Ovary (tissue), 7 donors: ENCODE measurements at regions not wholly inside any gene's neighbourhood (a gene's known extent, or its start where the extent isn't known, plus 50 kb on each side); places are given as distances from the start of the nearest gene placed in this dataset.

Source experiments
- DNase-seq, 5 donors: peaks; one replicate each; pipeline ENCODE4 v3.0.0-alpha.2; 2019 to 2020
- H3K27ac ChIP-seq, 2 donors: fragments of 200-600 bp; one replicate each; pipeline versions ENCODE4 v1.5.1 to v1.8.0; 2019 to 2022
- H3K27me3 ChIP-seq: fragments of 200-600 bp; one replicate; pipeline ENCODE4 v1.8.0; 2022
- H3K36me3 ChIP-seq: fragments of 200-600 bp; sonication (generic); one replicate; pipeline ENCODE4 v1.5.1; 2019
- H3K4me1 ChIP-seq: one replicate; pipeline ENCODE4 v1.8.1; 2013; ENCODE audit warnings: mild to moderate bottlenecking, moderate library complexity; ENCODE audit not compliant: insufficient read depth
- H3K4me3 ChIP-seq: fragments of 200-600 bp; sonication (generic); one replicate; pipeline ENCODE4 v1.5.1; 2017
- H3K9me3 ChIP-seq, 2 donors: fragments of 200-600 bp in 1 of 2; sonication (generic) in 1 of 2; one replicate each; pipeline versions ENCODE4 v1.5.1 to v1.8.1; 2013 to 2019; ENCODE audit warnings: mild to moderate bottlenecking in 1 of 2, moderate library complexity in 1 of 2
- EP300 ChIP-seq: sonication (generic); formaldehyde crosslinking; IDR thresholded peaks from one replicate; pipeline ENCODE4 v1.6.1; 2017; ENCODE audit warnings: antibody characterized with exemption
- POLR2A ChIP-seq: fragments of 450-650 bp; IDR thresholded peaks from one replicate; pipeline ENCODE4 v1.6.1; 2017; ENCODE audit warnings: antibody characterized with exemption, mild to moderate bottlenecking, moderate library complexity
- WGBS, 3 donors: extraction: QIAGEN DNeasy Blood & Tissue Kit in 1 of 3; methylation state at CpG; one replicate each; pipeline versions ENCODE4 v1.1.5 to v1.1.7; 2013 to 2017; 5-methylcytosine and 5-hydroxymethylcytosine counted together
- intact Hi-C, 4 donors: fragments of 100-400 bp; cut with DNase I; formaldehyde crosslinking; loops; one replicate each; pipeline versions ENCODE4 v1.11.0 to v1.15.1; 2022 to 2023
- TF ChIP-seq, protein P1 (sequence below), 3 donors: fragments of 450-650 bp in 2 of 3; fragments of 200-600 bp in 1 of 3; IDR thresholded peaks; one replicate each; pipeline versions ENCODE4 v1.5.1 to v1.8.0; 2016 to 2022; ENCODE audit warnings: antibody characterized with exemption in 3 of 3, mild to moderate bottlenecking in 1 of 3
- donor health status: DM: no; HTN: no; CAD: no; lungs with moderate emphysema.
- donor health status: DM: no; HTN: no; CAD: no.
- donor health status: Bipolar disorder and iron deficiency.
- donor health status: DM: no; HTN: no; CAD: no.
- donor health status: DM: yes; HTN: yes; CAD: no.

DNA sequence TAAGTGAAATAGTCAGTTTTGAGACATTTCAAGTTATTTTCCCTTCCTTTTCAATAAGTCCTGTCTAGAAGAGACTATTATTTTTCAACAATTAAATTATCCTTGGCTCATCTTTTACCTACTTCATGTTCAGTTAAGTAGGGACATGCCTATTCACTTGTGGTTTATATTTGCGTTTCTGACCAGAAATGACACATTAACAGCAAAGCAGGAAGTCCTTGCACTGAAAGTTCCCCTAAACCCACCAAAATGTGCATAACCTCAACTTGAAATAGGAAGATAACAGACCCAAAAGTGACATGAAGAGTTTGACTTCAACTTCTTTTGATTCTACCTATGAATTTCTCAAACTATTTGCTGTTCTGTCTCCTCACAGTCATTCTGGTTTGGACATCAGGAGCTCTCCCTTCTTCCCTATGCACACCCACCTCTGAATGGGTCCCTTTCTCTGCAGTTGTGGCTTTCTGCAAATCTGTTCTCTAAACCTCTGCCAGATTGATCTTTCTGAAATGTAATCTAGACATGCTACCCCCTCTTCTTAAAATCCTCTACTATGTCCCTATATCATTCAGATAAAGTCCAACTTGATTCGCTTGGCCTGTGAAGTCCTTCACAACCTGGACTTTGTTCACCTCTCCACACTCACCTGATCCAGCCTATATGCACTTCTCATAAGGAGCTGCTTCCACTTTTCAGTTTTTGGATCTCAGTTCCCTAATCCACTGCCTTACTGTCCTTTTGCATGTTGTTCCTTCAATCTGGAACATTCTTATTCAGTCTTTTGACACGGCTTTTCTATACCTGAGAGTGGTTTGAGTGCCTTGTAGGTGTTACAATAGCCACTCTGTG, 661.5 kb upstream of the ADGRL4 start:
- Histone ChIP-seq H3K27me3 (no peaks in the 10 kb centered on the region), H3K4me1 (no peaks in the 10 kb centered on the region), H3K9me3 (no peaks in the 10 kb centered on the region), H3K27ac (no peak overlapping the region), H3K36me3 (no peaks in the 10 kb centered on the region), H3K4me3 (no peak overlapping the region)
- TF ChIP-seq EP300 = no peak
- TF ChIP-seq POLR2A = no peak
- TF ChIP-seq, protein P1, sequence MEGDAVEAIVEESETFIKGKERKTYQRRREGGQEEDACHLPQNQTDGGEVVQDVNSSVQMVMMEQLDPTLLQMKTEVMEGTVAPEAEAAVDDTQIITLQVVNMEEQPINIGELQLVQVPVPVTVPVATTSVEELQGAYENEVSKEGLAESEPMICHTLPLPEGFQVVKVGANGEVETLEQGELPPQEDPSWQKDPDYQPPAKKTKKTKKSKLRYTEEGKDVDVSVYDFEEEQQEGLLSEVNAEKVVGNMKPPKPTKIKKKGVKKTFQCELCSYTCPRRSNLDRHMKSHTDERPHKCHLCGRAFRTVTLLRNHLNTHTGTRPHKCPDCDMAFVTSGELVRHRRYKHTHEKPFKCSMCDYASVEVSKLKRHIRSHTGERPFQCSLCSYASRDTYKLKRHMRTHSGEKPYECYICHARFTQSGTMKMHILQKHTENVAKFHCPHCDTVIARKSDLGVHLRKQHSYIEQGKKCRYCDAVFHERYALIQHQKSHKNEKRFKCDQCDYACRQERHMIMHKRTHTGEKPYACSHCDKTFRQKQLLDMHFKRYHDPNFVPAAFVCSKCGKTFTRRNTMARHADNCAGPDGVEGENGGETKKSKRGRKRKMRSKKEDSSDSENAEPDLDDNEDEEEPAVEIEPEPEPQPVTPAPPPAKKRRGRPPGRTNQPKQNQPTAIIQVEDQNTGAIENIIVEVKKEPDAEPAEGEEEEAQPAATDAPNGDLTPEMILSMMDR (IDR thresholded peaks at IDR 0.05) = no peak
- WGBS, 3 donors = 76 to 85% (median 84%) methylated on average over 3 of the region's 3 CpGs
- no peak for DNase-seq
- intact Hi-C loops = no loop called here

DNA sequence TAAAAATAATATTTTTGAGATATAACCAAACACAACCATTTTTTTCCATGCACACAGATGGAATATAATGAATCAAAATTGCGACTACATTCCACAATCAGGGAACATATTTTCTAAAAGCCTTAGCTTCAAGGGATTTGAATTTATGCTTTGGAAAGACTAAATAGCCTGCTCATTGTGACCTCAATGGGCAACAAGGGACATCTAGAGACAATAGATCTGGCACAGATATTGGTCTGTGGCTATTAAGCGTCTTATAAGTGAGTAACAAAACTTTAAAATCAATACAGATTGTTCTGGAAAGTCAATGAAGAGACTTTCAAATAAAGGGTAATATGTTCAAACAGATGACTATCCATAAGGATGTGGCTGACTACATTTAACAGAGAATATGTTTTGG, 660.6 kb upstream of the ADGRL4 start:
- intact Hi-C loops = no loop called here
- WGBS, 3 donors = 94 to 97% (median 97%) methylated on average over 2 of the region's 2 CpGs
- Histone ChIP-seq H3K27ac (no peak overlapping the region), H3K4me1 (no peaks in the 10 kb centered on the region), H3K27me3 (no peaks in the 10 kb centered on the region), H3K9me3 (no peaks in the 10 kb centered on the region), H3K4me3 (no peak overlapping the region), H3K36me3 (no peaks in the 10 kb centered on the region)
- no peak for DNase-seq
- TF ChIP-seq, protein P1 (IDR thresholded peaks at IDR 0.05) = no peak
- TF ChIP-seq EP300 = no peak
- no peak for TF ChIP-seq POLR2A

DNA sequence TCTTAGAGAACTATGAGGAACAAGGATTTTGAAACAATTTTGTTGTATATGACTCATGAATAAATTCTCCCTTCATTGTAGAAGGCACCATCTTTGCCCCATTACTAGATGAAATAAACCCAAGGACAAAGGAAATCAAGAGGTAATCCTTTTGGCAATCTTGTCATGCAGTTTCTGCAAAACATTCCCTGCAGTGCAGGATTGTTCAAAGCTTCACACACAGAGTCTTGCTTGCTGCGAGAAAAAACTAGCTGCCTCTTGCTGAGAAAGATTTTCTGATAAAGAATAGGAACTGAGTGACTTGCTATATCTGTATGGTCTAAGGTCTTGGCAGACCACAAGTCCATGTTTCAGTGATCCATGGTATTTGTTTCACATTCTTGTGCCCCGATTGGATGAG, 657.4 kb upstream of the ADGRL4 start:
- Histone ChIP-seq H3K36me3 (no peaks in the 10 kb centered on the region), H3K27ac (no peak overlapping the region), H3K4me1 (no peaks in the 10 kb centered on the region), H3K9me3 (no peaks in the 10 kb centered on the region), H3K27me3 (no peaks in the 10 kb centered on the region), H3K4me3 (no peak overlapping the region)
- 65 to 80% (median 75%) methylated on average over 2 of the region's 2 CpGs for WGBS, 3 donors
- intact Hi-C loops = no loop called here
- TF ChIP-seq POLR2A (no peak), EP300 (no peak)
- TF ChIP-seq, protein P1 (IDR thresholded peaks at IDR 0.05) = no peak
- no peak for DNase-seq

DNA sequence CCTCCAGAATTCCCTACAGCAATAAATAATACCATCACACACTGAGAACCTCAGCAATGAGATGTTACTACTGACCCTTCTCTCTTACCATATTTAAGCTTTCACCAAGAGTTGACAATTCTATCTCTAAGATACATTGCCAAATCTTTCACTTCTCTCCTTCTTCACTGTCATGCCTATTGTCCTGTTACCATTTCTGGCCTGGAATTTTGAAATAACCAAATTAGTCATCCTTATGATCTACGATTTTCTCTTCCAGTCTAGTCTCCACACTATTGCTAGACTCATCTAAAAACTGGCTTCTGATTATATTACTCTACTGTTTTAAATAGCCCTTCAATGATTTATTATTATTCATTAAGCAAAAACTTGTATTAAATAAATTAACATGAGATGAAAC, 656.1 kb upstream of the ADGRL4 start:
- no peak overlapping the region for H3K27ac ChIP-seq
- intact Hi-C loops = no loop called here

More for the DNA sequence above, 656.1 kb upstream of the ADGRL4 start:
- no peak for TF ChIP-seq POLR2A
- TF ChIP-seq, protein P1 (IDR thresholded peaks at IDR 0.05) = no peak
- no peak for TF ChIP-seq EP300
- H3K4me3 ChIP-seq = no peak overlapping the region
- H3K4me1 ChIP-seq = peaks cover 1% of the 10 kb centered on the region
- no peaks in the 10 kb centered on the region for H3K27me3 ChIP-seq
- WGBS, 3 donors = 69 to 84% (median 74%) methylated on average over 1 of the region's 1 CpG
- no peaks in the 10 kb centered on the region for H3K36me3 ChIP-seq
- no peak for DNase-seq
- no peaks in the 10 kb centered on the region for H3K9me3 ChIP-seq
